ENCODE measurements at regions not wholly inside any gene's neighbourhood (a gene's known extent, or its start where the extent isn't known, plus 50 kb on each side); places are given as distances from the start of the nearest gene placed in this dataset.

DNA sequence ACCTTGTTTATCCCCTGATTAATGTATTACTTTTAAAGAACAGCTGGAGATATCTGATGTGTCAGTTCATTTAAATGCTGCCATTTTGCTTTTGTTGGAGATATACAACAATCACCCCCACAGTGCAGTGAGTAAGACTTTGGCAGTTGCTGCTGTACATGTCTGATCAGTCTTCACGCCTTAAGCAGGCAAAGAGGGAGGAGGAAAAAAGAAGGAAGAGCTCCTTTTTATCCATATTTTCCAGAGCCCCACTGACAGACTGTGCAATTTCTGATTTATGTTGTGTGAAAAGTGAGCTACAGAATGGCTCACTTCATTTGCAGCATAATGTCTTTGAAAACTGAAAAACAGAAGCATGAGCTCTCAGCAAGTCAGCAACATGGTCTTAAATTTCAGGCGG, 319.7 kb upstream of the LRIG3 start:
- TF ChIP-seq, protein P1, sequence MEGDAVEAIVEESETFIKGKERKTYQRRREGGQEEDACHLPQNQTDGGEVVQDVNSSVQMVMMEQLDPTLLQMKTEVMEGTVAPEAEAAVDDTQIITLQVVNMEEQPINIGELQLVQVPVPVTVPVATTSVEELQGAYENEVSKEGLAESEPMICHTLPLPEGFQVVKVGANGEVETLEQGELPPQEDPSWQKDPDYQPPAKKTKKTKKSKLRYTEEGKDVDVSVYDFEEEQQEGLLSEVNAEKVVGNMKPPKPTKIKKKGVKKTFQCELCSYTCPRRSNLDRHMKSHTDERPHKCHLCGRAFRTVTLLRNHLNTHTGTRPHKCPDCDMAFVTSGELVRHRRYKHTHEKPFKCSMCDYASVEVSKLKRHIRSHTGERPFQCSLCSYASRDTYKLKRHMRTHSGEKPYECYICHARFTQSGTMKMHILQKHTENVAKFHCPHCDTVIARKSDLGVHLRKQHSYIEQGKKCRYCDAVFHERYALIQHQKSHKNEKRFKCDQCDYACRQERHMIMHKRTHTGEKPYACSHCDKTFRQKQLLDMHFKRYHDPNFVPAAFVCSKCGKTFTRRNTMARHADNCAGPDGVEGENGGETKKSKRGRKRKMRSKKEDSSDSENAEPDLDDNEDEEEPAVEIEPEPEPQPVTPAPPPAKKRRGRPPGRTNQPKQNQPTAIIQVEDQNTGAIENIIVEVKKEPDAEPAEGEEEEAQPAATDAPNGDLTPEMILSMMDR (conservative IDR thresholded peaks at IDR 0.05): no peak
- TF ChIP-seq ZFX (IDR thresholded peaks at IDR 0.05): no peak
